NCI-H2107 treated with DMSO at 0.1 percent for 48 hours (cell line): ENCODE measurements at regions not wholly inside any gene's neighbourhood (a gene's known extent, or its start where the extent isn't known, plus 50 kb on each side); places are given as distances from the start of the nearest gene placed in this dataset.
"Not testable (repeated sequence)": the region's sequence is repeated elsewhere in the genome, so short reads cannot be mapped to it uniquely, and the experiment has no call there.

Experiments used
- DNase-seq: peaks from one replicate; lab custom pipeline; 2025; ENCODE audit not compliant: unreplicated experiment; lab: John Stamatoyannopoulos, UW

DNA sequence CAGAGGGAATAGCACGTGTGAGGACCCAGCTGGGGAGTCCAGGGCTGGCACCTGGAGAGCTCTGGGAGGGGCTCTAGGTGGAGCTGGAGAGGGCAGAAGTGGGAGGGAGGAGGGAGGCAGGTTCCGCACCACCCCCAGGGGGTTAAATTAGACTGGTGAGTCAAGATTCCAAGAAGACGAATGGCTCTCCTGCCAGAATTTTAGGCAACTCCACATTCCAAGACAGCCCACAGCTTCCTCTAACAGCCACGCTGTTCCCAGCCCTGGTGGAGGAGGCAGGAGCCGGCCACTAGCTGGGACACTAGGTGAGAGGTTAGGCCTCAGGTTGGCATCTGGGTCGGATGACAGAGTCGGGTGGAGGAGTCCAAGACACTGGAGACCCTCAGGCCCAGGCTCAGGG, 60.2 kb downstream of the TFAP2C start:
- DNase-seq = no peak

DNA sequence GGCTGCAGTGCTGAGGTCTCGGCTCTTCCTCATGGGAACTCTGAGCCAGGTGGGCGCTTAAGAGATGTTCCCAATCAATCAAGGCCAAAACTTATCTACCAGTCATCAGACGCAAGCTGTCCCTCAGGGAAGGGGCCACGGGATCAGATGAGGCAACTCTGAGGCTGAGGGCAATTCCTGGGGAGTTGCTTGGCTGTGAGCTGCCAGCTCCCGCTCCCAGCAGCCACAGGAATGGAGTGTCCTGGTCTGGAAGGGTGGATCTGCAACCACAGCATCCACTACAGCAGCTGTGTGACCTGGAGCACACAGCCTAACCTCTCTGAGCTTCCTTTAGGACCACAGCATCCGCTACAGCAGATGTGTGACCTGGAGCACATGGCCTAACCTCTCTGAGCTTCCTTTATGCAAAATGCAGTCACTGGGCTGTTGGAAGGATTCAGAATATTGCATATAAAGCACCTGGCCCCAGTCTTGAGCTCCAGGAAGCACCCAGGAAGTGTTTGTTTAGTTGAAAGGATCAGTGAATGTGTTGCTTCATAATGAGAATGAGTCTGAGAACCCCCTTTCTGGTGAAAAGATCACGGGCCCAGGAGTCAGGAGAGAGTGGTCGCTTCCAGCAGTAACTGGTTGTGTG, 60.9 kb downstream of the TFAP2C start:
- no peak for DNase-seq

DNA sequence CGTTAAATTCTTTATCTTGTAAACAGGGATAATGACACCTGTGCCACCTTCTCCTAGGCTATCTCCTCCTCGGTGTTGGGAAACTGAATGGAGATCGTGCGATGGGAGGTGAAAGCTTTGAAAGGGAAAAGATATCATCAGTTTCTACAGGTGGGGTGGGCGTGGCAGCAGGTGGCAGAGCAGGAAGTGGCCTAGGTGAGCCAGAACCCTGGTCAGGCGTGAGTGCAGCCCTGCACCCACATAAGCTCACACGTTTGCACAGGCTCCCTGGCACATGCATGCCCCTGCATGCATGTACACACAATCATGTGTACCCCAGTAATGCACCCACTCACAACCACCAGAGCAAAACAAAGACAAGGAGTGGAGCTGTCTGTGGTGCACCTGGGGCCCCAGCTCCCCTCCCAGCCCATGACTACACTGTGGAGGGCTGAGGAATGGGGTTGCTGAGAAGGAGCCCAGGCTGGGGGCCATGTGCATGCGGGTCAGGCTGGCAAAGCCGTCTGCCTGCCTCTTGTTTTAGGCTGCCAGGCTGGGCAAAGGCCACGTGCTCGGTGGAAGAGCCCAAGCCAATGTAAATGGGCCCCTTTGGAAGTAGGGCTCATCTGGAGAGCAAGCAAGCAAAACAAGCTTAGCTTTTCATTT, 61.5 kb downstream of the TFAP2C start:
- DNase-seq = no peak

DNA sequence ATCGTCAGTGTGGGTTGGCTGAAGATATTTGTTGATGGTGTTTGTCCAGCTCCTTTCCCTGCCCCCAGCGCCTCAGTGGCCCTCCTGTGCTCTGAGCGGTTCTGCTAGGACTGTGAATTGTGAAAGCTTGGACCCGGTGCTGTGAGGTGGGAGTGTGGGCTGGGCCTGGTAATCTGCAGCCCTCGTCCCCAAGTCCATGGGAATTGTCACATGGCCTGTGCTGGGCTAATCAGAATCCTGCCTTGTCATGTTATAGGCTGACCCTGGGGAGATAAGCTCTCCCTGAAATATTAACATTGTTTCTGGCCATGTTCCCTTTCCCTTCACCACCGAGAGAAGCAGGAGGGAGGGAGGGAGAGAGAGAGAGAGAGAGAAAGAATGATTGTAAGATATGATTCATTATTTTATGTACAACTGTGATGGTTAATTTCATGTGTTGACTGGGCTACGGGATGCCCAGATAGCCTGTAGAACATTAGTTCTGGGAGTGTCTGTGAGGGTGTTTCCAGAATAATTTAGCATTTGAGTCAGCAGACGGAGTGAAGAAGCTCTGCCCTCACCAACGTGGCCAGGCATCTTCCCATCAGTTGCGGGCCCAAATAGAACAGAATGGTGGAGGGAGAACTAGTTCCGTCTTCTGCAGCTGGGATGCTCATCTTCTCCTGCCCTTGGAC, 62.4 kb downstream of the TFAP2C start:
- DNase-seq = no peak

DNA sequence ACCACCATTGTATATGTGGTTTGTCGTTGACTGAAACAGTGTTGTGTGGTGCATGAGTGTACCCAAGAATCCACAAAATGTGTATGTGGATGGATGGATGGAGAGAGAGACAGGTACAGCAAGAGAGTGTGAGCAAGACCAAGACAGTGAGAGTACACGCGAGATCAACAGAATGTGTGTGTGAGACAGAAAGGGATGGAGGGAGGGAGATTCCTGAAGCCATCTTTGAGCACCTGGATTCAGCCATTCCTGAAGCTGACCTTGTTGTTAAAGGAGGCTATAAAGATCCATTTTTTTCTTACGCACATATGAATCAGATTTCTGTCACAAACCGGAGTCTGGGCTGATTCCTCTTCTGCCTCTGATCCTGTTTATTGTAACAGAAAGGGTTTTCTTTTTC, 64.1 kb downstream of the TFAP2C start:
- no peak for DNase-seq

DNA sequence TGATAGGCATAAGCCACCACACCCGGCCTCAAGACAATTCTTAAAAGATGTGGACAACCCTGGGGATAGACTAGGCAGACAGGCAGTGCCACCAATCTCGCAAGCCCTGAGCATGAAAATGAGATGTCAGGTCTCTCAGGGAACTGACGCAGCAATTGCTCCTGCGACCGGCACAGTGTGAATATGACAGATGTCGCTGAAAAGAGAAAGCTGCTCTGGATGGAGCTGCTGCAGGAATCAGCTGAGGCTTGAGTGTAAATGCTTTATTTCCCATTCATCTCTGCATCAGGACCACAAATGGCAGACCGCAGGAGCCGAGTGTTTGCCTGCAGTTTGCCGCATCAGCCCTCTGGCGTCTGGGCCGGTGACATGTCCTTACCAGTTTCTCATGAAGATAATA, 68.4 kb downstream of the TFAP2C start:
- no peak for DNase-seq

DNA sequence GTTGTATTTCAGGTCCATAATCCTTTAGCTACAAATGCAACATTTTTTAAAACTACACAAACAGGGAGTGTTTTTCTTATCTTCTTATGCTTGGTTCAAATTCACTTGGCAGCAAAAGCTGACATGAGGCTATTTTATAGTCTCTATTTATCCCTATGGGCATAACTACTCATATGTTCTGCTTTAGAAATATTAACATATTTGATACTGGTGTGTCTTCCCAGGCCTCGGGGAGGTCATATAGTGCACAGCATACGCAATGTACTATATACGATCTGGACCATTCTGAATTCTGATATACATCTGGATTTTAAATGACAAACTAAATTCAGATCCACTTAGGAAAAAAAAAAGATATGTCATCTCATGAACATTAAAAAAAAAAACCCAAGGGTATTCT, 69.2 kb downstream of the TFAP2C start:
- no peak for DNase-seq

DNA sequence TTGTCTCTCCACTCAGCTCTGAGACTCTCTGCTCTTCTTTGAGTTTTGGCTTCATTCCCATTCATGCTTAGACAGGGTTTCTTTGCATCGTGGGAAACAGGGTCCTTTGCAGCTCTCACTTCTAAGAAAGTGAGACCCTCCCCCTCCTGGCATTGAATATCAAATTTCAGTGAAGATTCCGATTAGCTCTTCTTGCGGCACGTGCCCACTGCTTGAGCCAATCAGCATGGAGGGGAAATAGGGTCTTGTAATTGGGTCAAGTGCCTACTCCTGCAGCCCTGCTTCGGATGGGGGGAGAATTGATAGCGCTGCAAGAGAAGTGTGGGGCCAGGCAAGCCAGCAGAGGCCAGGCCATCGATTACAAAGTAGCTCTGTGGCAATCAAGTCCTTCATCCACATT, 69.6 kb downstream of the TFAP2C start:
- DNase-seq = no peak

DNA sequence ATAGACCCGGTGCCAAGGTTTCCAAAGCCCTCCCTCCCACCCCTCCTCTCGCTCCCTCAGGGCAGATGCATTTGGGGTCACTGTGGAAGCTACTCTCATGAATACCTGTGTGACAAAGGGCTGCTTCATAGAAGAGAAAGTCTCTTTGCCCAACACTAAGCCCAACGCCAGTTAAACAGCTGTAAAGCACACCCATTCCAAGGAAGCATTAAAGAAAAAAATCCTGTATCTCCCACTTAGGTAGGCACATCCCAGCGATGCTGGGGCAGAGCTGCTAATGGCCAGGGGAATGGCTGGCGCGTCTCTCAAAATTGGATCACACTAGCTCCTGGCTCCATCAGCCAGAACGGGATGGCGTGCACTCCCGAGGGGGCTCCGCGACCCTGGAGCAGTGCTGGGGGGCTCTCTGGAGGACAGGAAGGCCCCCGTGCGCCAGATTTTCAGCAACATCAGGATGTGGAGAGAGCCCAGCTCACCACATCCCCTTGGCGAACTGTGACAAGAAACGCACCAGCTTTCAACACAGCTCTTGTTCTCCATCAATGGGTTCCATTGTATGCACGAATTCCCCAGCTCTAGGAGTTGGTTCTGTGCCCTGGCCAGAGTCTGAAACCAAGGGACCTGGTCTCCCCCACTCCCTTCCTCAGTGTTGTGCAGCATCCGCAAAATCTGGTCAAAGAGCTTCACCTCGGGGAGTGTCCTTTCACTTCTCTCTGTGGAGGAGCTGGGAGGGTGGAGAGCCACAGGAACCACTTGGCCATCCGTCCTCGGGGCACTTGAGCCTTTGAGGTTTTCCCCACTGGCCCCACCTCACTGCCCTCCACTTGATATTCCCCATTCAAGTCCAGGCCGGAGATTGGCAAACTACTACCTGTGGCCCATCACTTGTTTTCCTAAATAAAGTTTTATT, 74.1 kb downstream of the TFAP2C start:
- DNase-seq = no peak

DNA sequence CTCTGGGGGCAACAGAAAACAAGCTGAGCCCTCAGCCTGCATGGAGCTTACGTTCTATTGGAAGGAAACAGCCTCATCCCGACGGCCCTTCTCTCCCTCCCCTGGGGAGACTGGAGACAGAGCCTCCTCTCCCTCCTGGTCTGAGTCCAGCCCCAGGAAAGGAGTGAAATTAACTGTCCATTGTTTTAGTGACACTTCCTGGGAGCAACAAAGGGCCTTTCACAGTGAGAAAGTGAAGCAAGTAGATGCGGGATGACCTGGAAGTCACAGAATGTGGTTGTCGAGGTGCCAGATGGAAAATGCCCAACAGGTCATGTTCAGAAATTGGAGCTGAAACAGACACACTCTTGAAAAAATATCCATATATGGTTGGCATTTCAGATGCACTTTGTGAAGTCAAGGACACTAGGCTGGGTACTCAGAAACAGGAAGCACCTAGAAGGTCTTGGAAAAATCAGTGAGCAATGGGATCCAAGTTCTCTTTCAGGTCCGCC, 77.8 kb downstream of the TFAP2C start:
- no peak for DNase-seq

DNA sequence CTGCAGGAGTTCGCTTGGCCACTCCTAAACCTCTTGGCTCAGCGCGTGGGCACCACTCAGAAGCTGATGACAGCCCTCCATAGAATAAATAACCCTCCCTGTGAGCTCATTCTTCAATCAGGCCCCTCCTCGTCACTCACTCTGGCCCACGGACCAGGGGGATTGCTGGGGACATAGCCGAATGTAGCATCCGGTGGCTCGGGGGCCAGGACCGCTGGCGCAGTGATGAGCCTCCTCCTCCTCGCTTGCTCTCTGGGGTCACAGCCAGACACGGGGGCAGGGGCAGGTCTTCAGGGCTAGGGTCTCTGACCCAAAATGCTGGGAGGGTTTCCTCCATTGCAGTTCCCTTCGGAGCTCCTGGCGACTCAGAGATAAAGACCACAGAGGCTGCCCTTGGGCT, 79.9 kb downstream of the TFAP2C start:
- DNase-seq = no peak

DNA sequence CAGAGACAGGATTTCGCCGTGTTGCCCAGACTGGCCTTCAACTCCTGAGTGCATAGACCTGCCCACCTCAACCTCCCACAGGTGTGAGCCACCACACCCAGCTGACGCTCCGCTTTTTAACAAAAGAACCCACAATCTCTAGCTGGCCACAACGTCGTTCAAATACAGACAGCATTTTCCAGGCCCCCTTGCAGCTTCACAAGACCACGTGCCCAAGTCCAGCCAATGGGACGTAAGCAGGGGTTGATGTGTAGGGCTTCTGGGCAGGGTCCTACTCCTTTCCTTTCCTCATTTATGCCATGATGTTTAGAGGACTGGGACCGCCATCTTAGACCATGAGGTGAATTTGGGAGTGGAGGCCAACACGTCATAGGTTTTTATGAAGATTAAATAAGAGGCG, 81.0 kb downstream of the TFAP2C start:
- DNase-seq = no peak

DNA sequence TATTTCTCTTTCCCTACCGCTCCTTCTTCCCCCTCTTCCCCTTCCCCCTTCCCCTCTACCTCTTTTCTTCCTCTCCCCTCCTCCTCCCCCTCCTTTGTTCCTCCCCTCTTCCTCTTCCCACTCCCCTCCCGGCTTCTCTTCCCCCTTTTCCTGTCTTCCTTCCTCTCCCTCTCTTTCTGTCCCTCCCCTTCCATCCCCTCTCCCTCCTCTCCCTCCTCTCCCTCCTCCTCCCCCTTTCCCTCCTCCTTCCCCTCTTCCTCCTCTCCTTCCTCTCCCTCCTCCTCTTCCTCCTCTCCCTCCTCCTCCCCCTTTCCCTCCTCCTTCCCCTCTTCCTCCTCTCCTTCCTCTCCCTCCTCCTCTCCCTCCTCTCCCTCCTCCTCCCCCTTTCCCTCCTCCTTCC, 81.5 kb downstream of the TFAP2C start:
- not testable (repeated sequence) for DNase-seq

DNA sequence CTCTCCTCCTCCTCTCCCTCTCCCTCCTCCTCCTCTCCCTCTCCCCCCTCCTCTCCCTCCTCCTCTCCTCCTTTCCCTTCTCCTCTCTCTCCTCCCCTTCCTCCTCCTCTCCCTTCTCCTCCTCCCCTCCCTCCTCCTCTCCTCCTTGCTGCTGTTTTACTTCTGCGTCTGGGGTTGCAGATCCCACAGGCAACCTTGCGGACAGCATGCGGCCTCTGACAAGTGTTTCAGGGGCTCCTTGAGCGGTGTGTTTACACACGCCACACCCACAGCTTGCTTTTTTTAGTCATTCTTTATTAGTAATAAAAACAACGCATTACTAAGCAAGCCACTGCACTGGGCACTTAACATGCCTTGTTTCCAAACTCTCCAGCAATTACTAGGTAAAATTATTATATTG, 81.9 kb downstream of the TFAP2C start:
- no peak for DNase-seq

DNA sequence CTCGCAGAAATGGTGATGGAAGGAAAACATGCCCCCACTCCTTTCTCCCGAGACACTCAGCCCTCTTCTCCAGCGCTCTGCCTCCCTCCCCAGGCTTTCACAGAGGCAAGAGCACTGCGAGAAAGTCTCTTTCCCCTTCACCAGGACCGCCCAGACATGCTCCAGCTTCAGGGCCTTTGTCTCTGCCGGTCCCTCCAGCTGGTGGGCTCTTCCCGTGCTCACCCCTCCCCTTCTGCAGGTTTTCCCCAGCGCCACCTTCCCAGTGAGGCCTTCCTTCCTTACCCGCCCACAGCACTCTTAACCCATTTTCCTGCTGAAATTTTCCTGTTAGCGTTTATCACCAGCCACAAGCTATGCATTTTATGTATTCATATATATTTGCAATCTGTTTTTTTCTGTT, 86.2 kb downstream of the TFAP2C start:
- DNase-seq = no peak

DNA sequence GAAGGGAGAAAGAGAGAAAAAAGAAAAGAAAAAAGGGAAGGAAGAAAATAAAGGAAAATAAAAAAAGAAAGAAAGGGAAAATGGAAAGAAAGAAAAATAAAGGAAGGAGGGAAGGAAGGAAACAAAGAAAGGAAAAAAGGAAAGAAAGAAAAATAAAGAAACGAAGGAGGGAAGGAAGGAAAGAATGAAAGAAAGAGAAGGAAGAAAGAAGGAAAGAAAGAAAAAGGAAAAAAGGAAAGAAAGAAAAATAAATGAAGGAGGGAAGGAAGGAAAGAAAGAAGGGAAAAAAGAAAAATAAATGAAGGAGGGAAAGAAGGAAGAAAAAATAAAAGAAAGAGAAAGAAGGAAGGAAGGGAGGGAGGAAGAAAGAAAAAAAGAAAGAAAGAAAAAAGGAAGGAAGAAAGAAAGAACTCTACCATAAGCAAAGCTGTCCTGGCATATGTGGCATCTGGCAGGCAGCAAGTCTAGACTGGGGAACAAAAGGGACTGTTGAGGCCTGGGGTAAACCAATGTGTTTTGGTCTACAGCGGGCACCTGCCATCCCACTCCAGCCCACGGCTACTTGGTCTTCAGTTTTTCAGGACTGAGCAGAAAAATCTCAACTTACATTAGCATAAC, 86.9 kb downstream of the TFAP2C start:
- no peak for DNase-seq

DNA sequence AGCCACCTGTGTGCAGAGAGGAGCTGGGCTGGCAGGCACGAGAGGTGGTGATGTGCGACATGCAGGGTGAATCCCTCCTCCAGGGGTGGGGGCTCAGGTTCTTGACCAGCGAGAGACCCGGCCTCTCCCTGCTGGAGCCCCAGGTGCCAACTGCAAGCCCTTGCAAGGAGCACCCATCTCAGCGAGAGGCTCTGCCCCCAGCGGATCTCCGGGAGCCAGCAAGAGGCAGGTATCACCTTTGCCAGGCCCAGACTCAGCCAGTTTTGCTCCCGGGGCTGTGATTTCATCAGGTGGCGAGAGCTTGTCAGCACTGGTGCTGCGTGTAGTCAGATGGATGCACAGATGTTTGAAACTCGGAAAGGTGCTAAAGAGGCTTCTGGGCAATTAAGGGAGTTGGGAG, 87.7 kb downstream of the TFAP2C start:
- DNase-seq = no peak

DNA sequence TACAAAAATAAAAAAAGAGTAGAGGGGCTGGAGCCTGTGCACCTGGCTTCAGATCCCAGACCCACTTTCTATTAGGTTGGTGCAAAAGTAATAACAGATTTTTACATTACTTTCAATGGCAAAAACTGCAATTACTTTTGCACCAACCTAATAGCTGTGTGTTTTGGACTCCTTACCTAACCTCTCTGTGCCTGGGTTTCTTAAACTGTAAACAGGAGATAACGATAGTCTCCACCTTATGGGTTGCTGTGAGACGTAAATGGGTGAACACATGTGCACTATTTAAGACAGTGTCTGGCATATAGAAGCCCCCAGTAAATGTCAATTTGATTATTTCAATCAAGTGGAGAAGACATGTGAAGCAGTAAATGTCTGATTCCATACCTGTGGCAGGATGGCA, 89.7 kb downstream of the TFAP2C start:
- no peak for DNase-seq

DNA sequence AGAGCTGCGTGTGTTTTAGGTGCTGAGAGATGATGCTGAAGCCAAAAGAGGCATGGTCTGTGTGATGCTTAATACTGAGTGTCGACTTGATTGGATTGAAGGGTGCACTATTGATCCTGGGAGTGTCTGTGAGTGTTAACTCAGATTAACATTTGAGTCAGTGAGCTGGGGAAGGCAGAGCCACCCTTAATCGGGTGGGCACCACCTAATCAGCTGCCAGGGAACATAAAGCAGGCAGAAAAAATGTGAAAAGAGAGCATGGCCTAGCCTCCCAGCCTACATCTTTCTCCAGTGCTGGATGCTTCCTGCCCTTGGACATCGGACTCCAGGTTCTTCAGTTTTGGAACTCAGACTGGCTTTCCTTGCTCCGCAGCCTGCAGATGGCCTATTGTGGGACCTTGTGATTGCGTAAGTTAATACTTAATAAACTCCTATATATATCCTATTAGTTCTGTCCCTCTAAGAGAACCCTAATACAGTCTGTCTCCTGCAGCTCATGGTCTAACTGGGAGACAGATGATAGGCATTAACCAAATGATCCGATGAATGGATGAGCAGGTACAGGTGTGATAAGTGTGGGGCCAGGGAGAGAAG, 91.6 kb downstream of the TFAP2C start:
- no peak for DNase-seq

DNA sequence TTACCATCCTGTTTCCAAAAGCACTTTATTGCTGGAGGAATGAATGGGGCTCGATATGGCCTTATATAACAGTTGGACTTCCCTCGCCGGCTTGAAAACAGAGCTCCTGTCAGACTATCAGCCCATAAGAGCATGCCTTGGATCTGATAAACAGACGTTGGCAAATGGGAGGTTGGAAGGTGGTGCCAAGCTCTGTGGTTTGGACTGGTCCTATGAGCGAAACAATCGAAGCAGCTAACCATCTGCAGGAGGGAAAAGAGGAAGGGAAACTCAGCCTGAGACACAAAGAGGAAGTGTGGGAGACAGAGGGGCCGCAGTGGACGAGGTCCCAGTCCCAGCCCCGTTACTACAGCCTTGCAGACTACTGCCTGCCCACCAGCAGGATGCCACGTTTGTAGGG, 92.9 kb downstream of the TFAP2C start:
- no peak for DNase-seq

DNA sequence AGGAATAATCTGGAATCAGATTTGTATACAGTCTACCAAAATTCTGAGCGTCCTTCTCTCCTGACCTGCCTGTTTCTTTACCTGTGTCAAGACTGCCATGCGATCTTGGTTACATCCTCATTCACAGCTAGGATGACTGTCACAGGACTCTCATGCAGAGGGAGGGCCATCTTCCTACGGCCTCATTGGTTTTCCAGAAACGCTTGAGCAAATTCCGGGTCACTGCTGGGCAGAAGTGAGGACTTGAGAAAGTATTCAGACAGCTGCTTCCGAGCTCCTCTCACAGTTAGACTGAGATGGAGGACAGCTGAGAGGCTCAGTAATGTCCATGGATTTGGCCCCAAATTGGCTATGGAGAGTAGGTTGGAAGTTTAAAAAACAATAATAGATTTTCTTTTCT, 94.2 kb downstream of the TFAP2C start:
- DNase-seq = no peak
